GM13976 (cell line): ENCODE measurements at regions not wholly inside any gene's neighbourhood (a gene's known extent, or its start where the extent isn't known, plus 50 kb on each side); places are given as distances from the start of the nearest gene placed in this dataset.

Experiments used
- DNase-seq: peaks from one replicate; pipeline ENCODE4 v3.0.0; 2012; ENCODE audit warnings: low spot score
- in situ Hi-C: fragments of 300-500 bp; cut with MboI; formaldehyde crosslinking; loops from one replicate; pipeline ENCODE4 v1.12.0; 2022; ENCODE audit warnings: low sequenced_read_pairs, mixed read lengths, inconsistent platforms; ENCODE audit not compliant: unreplicated experiment
- TF ChIP-seq, protein P1 (sequence below): IDR thresholded peaks from 2 replicates; pipeline ENCODE4 v1.5.1; 2012; ENCODE audit warnings: borderline replicate concordance, mild to moderate bottlenecking; ENCODE audit not compliant: insufficient read depth; ENCODE audit errors: extremely low read depth, missing control alignments, control extremely low read depth

DNA sequence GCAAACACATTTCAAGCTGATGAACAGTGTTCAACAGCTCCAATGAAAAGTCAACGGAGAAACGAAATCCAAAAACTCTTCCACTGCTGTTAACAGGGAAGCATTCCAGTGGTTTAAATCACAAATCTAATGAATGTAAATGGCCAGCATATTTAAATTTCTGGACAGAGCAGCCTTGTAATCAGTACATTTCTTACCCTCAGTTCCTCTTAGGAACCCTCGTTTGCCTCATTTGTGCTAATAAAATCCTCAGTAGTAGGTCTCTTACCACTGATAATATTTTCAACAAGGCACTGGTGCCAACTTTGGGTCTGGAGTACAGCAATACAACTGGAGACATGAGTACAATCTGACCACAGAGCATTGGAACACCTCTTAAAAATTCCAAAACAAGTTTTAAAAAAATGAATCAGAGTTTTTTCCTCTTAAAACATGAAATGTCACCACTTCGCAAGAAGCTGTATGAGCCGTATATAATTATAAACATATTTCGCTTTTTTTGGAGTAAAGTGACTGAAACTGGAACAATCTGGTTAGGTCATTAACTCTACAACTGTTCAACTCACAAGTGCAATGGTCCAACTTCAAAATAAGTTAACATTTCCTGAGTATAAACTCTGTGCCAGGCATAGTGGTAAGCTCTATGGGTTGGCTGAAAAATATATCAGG, 211.2 kb downstream of the CPEB2 start:
- in situ Hi-C loops: no loop called here
- DNase-seq: no peak
- TF ChIP-seq, protein P1, sequence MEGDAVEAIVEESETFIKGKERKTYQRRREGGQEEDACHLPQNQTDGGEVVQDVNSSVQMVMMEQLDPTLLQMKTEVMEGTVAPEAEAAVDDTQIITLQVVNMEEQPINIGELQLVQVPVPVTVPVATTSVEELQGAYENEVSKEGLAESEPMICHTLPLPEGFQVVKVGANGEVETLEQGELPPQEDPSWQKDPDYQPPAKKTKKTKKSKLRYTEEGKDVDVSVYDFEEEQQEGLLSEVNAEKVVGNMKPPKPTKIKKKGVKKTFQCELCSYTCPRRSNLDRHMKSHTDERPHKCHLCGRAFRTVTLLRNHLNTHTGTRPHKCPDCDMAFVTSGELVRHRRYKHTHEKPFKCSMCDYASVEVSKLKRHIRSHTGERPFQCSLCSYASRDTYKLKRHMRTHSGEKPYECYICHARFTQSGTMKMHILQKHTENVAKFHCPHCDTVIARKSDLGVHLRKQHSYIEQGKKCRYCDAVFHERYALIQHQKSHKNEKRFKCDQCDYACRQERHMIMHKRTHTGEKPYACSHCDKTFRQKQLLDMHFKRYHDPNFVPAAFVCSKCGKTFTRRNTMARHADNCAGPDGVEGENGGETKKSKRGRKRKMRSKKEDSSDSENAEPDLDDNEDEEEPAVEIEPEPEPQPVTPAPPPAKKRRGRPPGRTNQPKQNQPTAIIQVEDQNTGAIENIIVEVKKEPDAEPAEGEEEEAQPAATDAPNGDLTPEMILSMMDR: no peak

DNA sequence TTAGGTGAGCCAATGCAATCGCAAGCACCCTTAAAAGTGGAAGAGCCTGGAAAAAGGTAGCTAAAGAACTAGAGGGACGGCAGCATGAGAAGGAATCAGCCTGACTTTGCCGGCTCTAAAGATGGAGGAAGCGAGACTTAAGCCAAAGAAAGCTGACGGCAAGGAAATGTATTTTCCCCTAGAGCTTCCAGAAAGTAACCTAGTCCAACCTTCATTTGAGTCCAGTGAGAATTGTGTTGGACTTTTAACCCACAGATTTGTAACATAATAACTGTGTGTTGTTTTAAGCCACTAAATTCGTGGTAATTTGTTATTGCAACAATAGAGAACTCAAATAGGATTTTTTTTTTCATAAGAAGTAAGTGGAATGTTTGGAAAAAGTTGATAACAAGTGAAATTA, 212.7 kb upstream of the C1QTNF7 start:
- in situ Hi-C loops: no loop called here

DNA sequence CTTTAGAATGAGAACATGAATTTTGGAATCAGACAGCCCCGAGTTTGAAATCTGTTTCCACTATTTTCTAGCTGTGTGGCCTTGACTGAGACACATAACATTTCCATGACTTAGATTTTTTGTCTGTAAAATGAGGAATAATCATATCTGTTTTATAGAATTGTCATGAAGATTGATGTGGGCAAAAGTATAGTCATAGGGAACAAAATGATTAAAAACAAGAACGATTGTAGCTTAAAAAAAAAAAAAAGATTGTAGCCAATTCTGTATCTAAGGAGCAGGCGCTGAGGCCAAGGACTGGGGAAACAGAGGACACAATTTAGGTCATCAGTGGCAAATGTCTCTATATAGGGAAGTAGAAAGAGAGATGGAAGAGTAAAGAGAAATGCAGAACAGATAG, 201.6 kb upstream of the C1QTNF7 start:
- in situ Hi-C loops: loop anchor here (25.0 kb wide), 1 partner anchor 436 kb away; the partner anchor contains the start of gene FBXL5
- TF ChIP-seq, protein P1: no peak

More for the DNA sequence above, 212.7 kb upstream of the C1QTNF7 start:
- DNase-seq: no peak
- TF ChIP-seq, protein P1: no peak

DNA sequence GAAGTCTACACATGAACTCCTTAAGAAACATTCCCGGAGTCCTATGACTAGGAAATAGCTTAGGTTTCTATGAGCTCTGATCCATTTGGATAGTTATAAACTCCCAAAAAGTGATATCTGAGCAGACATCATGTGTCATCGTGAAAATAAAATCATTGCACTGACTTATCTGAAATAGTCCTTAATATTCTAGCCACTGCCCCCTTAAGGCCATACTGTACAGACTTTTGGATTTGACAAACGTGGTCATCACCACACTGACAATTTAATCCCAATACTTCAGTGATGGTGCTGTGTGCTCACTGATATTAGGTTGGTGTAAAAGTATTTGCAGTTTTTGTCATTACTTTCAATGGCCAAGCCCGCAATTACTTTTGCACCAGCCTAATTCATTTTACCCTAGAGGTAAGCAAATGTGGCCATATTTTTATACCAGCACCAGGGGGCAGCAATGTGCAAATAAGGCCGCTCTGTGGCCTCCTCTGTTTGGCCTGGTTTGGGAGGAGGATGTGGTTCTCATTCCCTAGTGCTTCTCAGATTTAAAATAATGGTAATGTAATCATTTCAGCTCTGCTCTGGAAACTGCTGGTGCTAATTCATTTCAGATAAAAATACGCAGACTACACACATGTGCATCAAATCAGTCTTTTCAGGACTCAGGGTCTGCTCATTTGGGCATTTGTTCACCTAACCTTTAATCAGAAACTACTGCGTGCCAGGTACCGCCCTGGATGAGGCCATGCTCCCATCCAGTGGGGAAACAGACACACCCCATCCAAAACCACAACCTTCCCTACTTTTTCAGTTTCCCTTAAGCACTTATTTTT, 196.4 kb upstream of the C1QTNF7 start:
- DNase-seq: peak; percentile 60
- TF ChIP-seq, protein P1: peak; percentile 76
- in situ Hi-C loops: loop anchor here (10.0 to 25.0 kb wide), 3 partner anchors 163 to 431 kb away; partner anchors contain the start of gene FBXL5

More for the DNA sequence above, 201.6 kb upstream of the C1QTNF7 start:
- DNase-seq: no peak

DNA sequence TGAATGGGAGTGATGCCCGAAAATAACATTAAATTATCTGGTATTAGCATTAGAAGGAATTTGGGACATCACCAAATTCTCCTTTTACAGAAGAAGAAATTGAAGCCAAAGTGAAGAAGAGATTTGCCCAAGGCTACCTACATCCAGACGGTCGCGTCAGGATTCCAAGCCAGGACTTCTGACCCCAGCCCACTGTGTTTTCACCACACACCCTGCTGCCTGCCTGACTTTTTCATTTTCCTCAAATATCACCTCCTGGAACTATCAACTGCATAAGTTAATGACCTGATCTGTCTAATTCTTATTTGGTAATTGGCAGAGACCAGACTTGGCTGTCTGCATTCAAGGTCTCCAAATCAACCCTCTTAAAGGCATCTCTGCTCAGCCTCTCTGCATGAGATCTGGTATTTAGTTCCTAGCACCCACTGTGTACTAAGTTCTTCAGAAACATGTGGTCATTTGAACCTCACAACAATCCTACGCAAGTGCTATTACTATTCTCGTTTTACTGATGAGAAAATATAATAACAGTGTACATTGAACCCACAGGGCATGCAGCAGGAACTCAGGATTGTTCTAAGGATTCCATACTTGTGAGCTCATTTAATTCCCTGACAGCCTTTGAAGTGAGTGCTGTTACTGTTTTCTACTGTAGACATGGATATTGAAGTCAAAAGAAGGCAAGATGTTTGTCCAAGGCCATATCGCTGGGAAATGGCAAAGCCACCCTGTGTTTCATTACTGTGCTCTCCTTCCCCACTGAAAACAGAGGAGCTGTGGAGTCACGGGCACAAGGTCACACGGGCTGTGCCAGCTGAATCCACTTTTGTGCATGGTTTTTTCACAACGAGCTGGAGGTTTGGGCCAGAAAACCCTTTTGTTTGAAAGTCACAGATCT, 195.2 kb upstream of the C1QTNF7 start:
- no peak for DNase-seq
- TF ChIP-seq, protein P1: no peak
- in situ Hi-C loops: loop anchor here (10.0 to 25.0 kb wide), 3 partner anchors 162 to 430 kb away; partner anchors contain the start of gene FBXL5

DNA sequence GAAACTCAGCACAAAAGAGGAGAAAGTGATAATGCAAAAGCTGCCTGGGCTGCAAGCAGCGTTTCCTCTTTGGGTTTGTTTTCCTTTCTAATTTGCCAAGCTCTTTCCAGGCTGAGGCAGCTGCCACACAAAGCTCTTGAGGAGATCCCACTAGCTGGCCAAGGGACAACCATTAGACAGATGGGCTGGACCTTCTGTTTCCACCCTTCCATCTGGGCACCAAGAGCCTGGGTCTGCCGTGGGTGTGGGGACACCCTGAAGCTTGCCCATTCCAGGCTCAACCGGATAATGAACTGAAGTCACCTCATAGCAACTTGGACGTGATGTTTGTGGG, 194.6 kb upstream of the C1QTNF7 start:
- DNase-seq: no peak
- TF ChIP-seq, protein P1: no peak
- in situ Hi-C loops: loop anchor here (10.0 to 25.0 kb wide), 3 partner anchors 162 to 429 kb away; partner anchors contain the start of gene FBXL5
